MM.1S (cell line): ENCODE measurements at regions not wholly inside any gene's neighbourhood (a gene's known extent, or its start where the extent isn't known, plus 50 kb on each side); places are given as distances from the start of the nearest gene placed in this dataset.
"Not testable (repeated sequence)": the region's sequence is repeated elsewhere in the genome, so short reads cannot be mapped to it uniquely, and the experiment has no call there.

ENCODE experiments used
- DNase-seq: peaks from one replicate; pipeline ENCODE4 v3.0.0-alpha.2; 2015
- H2AFZ ChIP-seq: fragments of 300-600 bp; sonication (generic); 2 replicates; pipeline ENCODE4 v1.6.0; 2016; ENCODE audit warnings: antibody characterized with exemption, low read length
- H3F3A ChIP-seq: fragments of 300-600 bp; sonication (generic); 2 replicates; pipeline ENCODE4 v1.6.1; 2016; ENCODE audit warnings: mild to moderate bottlenecking, antibody characterized with exemption, low read length, moderate library complexity, mixed read lengths; ENCODE audit not compliant: insufficient read depth
- H3K27ac ChIP-seq: fragments of 300-600 bp; sonication (generic); 2 replicates; pipeline ENCODE4 v1.5.1; 2016; ENCODE audit warnings: mild to moderate bottlenecking, low read length
- H3K27me3 ChIP-seq: fragments of 300-600 bp; sonication (generic); replicated peaks from 2 replicates; pipeline ENCODE4 v1.6.0; 2016; ENCODE audit warnings: low read length; ENCODE audit not compliant: insufficient read depth
- H3K36me3 ChIP-seq: fragments of 300-600 bp; sonication (generic); replicated peaks from 2 replicates; pipeline ENCODE4 v1.6.1; 2016; ENCODE audit warnings: mild to moderate bottlenecking, low read length, mixed read lengths; ENCODE audit not compliant: insufficient read depth
- H3K4me1 ChIP-seq: fragments of 300-600 bp; sonication (generic); 2 replicates; pipeline ENCODE4 v1.6.1; 2016; ENCODE audit warnings: low read length, mixed read lengths
- H3K4me2 ChIP-seq: fragments of 300-600 bp; sonication (generic); 2 replicates; pipeline ENCODE4 v1.6.0; 2016; ENCODE audit warnings: low read depth, low read length
- H3K4me3 ChIP-seq: fragments of 300-600 bp; sonication (generic); 2 replicates; pipeline ENCODE4 v1.5.1; 2016; ENCODE audit warnings: low read length, mixed read lengths
- H3K79me2 ChIP-seq: fragments of 300-600 bp; sonication (generic); 2 replicates; pipeline ENCODE4 v1.6.1; 2016; ENCODE audit warnings: mixed run types, low read length, mixed read lengths
- H3K9ac ChIP-seq: fragments of 300-600 bp; sonication (generic); 2 replicates; pipeline ENCODE4 v1.6.1; 2016; ENCODE audit warnings: low read length, mixed read lengths
- H3K9me2 ChIP-seq: fragments of 300-600 bp; sonication (generic); replicated peaks from 2 replicates; pipeline ENCODE4 v1.6.1; 2016; ENCODE audit warnings: mild to moderate bottlenecking, low read length, mixed read lengths; ENCODE audit not compliant: insufficient read depth
- H3K9me3 ChIP-seq: fragments of 300-600 bp; sonication (generic); replicated peaks from 2 replicates; pipeline ENCODE4 v1.6.1; 2016; ENCODE audit warnings: mild to moderate bottlenecking, low read length, mixed read lengths; ENCODE audit not compliant: insufficient read depth
- H4K20me1 ChIP-seq: fragments of 300-600 bp; sonication (generic); 2 replicates; pipeline ENCODE4 v1.6.1; 2016; ENCODE audit warnings: mild to moderate bottlenecking, low read length, moderate library complexity, mixed read lengths; ENCODE audit not compliant: insufficient read depth
- CTCF ChIP-seq: fragments of 300-600 bp; sonication (generic); IDR thresholded peaks from 2 replicates; pipeline ENCODE4 v1.5.1; 2016; ENCODE audit warnings: antibody characterized with exemption, low read length, mixed read lengths
- EZH2 ChIP-seq: fragments of 300-600 bp; sonication (generic); optimal IDR thresholded peaks from 2 replicates; pipeline ENCODE3; 2017; ENCODE audit warnings: low read depth, mild to moderate bottlenecking, antibody characterized with exemption, low read length, mixed read lengths
- EZH2phosphoT487 ChIP-seq: fragments of 300-600 bp; sonication (generic); IDR thresholded peaks from 2 replicates; pipeline ENCODE4 v1.6.1; 2018; ENCODE audit warnings: antibody characterized with exemption, low read length

DNA sequence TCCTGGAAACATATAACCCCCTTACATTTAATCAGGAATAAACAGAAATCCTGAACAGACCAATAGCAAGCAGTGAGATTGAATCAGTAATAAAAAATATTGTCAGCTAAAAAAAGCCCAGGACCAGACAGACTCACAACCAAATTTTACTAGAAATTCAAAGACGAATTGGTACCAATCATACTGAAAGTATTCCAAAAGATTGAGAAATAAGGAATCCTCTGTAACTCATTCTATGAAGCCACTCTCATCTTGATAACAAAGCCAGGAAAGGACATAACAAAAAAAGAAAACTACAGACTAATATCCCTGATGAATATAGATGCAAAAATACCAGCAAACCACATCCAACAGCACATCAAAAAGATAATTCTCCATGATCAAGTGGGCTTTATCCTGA lies 714.0 kb downstream of the SEMA5A start:
- no peaks in the 10 kb centered on the region for H3K27me3 ChIP-seq
- H3K36me3 ChIP-seq = no peaks in the 10 kb centered on the region
- no peaks in the 10 kb centered on the region for H3K9me2 ChIP-seq
- no peak overlapping the region for H3K27ac ChIP-seq
- TF ChIP-seq CTCF = no peak
- no peak for TF ChIP-seq EZH2
- TF ChIP-seq EZH2phosphoT487 = no peak
- no peak overlapping the region for H3K4me3 ChIP-seq
- H3K9me3 ChIP-seq = no peaks in the 10 kb centered on the region
- no peaks in the 10 kb centered on the region for H3F3A ChIP-seq
- DNase-seq = no peak
- no peak overlapping the region for H3K9ac ChIP-seq
- H3K79me2 ChIP-seq = no peaks in the 10 kb centered on the region
- no peak overlapping the region for H2AFZ ChIP-seq
- no peaks in the 10 kb centered on the region for H3K4me1 ChIP-seq
- H4K20me1 ChIP-seq = no peaks in the 10 kb centered on the region
- no peak overlapping the region for H3K4me2 ChIP-seq

GRCh38 chr5:8839361-8840055 lies 706.4 kb downstream of the SEMA5A start:
- Histone ChIP-seq H3K4me1 (no peaks in the 10 kb centered on the region), H3F3A (no peaks in the 10 kb centered on the region), H3K27ac (no peak overlapping the region), H3K27me3 (no peaks in the 10 kb centered on the region), H4K20me1 (no peaks in the 10 kb centered on the region), H3K9me3 (no peaks in the 10 kb centered on the region), H3K4me2 (no peak overlapping the region), H3K4me3 (no peak overlapping the region), H3K79me2 (no peaks in the 10 kb centered on the region), H2AFZ (no peak overlapping the region), H3K9ac (no peak overlapping the region), H3K9me2 (no peaks in the 10 kb centered on the region), H3K36me3 (no peaks in the 10 kb centered on the region)
- DNase-seq = no peak
- no peak for TF ChIP-seq CTCF
- no peak for TF ChIP-seq EZH2
- no peak for TF ChIP-seq EZH2phosphoT487

- TF ChIP-seq EZH2 = no peak
- no peak for TF ChIP-seq CTCF
- TF ChIP-seq EZH2phosphoT487 = no peak
Observed at GRCh38 chr5:8840237-8840636, 705.6 kb downstream of the SEMA5A start.

DNA sequence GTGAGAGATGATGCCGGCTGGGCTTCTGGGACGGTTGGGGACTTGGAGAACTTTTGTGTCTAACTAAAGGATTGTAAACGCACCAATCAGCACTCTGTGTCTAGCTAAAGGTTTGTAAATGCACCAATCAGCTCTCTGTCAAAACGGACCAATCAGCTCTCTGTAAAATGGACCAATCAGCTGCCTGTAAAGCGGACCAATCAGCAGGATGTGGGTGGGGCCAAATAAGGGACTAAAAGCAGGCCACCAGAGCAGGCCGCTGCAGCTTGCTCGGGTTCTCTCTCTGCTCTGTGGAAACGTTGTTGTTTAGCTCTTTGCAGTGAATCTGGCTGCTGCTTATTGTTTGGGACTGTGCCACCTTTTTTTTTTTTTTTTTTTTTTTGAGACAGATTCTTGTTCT lies 705.1 kb downstream of the SEMA5A start:
- H4K20me1 ChIP-seq, H2AFZ ChIP-seq, H3K79me2 ChIP-seq, DNase-seq, H3K9me2 ChIP-seq, H3K36me3 ChIP-seq, H3K4me1 ChIP-seq, H3K4me3 ChIP-seq, H3K27ac ChIP-seq, H3K9ac ChIP-seq, H3K4me2 ChIP-seq, H3K27me3 ChIP-seq, H3K9me3 ChIP-seq, H3F3A ChIP-seq: not testable (repeated sequence)

More at GRCh38 chr5:8840237-8840636, 705.6 kb downstream of the SEMA5A start:
- no peak overlapping the region for H3K27ac ChIP-seq
- H3K9ac ChIP-seq = no peak overlapping the region
- no peak overlapping the region for H2AFZ ChIP-seq
- H3K79me2 ChIP-seq = no peaks in the 10 kb centered on the region
- no peaks in the 10 kb centered on the region for H3K27me3 ChIP-seq
- DNase-seq = no peak
- H3K9me3 ChIP-seq = no peaks in the 10 kb centered on the region
- H3K4me2 ChIP-seq = no peak overlapping the region
- no peak overlapping the region for H3K4me3 ChIP-seq
- H3F3A ChIP-seq = no peaks in the 10 kb centered on the region
- H3K4me1 ChIP-seq = no peaks in the 10 kb centered on the region
- no peaks in the 10 kb centered on the region for H3K9me2 ChIP-seq
- H3K36me3 ChIP-seq = no peaks in the 10 kb centered on the region
- no peaks in the 10 kb centered on the region for H4K20me1 ChIP-seq
